ENCODE measurements at regions not wholly inside any gene's neighbourhood (a gene's known extent, or its start where the extent isn't known, plus 50 kb on each side); places are given as distances from the start of the nearest gene placed in this dataset.

- no peak overlapping the region; the same call in 1 of the 2 replicates for H3K4me3 ChIP-seq (ENCODE audit: low read depth, low read length)
- no peak for TF ChIP-seq CTCF (IDR thresholded peaks at IDR 0.05; ENCODE audit: insufficient read depth, low read depth, low read length, missing control alignments)
- peak; percentile 85 for DNase-seq (ENCODE audit: low read depth)
Observed at GRCh38 chr1:244945109-244945671, 80.8 kb upstream of the HNRNPU start.

GRCh38 chr1:244941121-244941520, 76.8 kb upstream of the HNRNPU start:
- H3K4me3 ChIP-seq (ENCODE audit: low read depth, low read length), result no peak overlapping the region; the same call in 1 of the 2 replicates
- peak; percentile 87 for DNase-seq (ENCODE audit: low read depth)
- TF ChIP-seq CTCF (IDR thresholded peaks at IDR 0.05; ENCODE audit: insufficient read depth, low read depth, low read length, missing control alignments), result no peak

- no peak overlapping the region for H3K4me3 ChIP-seq (ENCODE audit: low read depth, low read length)
- no peak for DNase-seq (ENCODE audit: low read depth)
- no peak for TF ChIP-seq CTCF (IDR thresholded peaks at IDR 0.05; ENCODE audit: insufficient read depth, low read depth, low read length, missing control alignments)
Observed at GRCh38 chr1:244937099-244937498, 72.8 kb upstream of the HNRNPU start.

GRCh38 chr1:244920911-244921761, 56.8 kb upstream of the HNRNPU start:
- no peak for TF ChIP-seq CTCF (IDR thresholded peaks at IDR 0.05; ENCODE audit: insufficient read depth, low read depth, low read length, missing control alignments)
- peak; percentile 67 for DNase-seq (ENCODE audit: low read depth)
- no peak overlapping the region for H3K4me3 ChIP-seq (ENCODE audit: low read depth, low read length)

GRCh38 chr1:244919320-244920282, 55.3 kb upstream of the HNRNPU start:
- peak overlapping the region; percentile 46 for H3K4me3 ChIP-seq (ENCODE audit: low read depth, low read length)
- peak; percentile 68 for DNase-seq (ENCODE audit: low read depth)

More at GRCh38 chr1:244919320-244920282, 55.3 kb upstream of the HNRNPU start:
- TF ChIP-seq CTCF (IDR thresholded peaks at IDR 0.05; ENCODE audit: insufficient read depth, low read depth, low read length, missing control alignments), result no peak
